GM12878 (cell line): ENCODE measurements at regions not wholly inside any gene's neighbourhood (a gene's known extent, or its start where the extent isn't known, plus 50 kb on each side); places are given as distances from the start of the nearest gene placed in this dataset.

Experiments
- ATAC-seq: fragments of 200-7000 bp; cut with Tn5 transposase; 3 replicates; pipeline ENCODE4 v1.9.1; 2020; ENCODE audit warnings: mild to moderate bottlenecking, moderate library complexity
- BruUV-seq: library from RNA; stranded (reverse); fragments of 400-500 nt; replicated peaks from 2 replicates; lab custom pipeline; 2021; lab: Mats Ljungman, UMichigan
- CTCF ChIA-PET: fragments of 300-600 bp; sonication (Branson Sonifier 250); formaldehyde crosslinking; extraction: SDS; loops from one replicate; lab custom pipeline; 2021; ENCODE audit warnings: inconsistent platforms; lab: Yijun Ruan, JAX
- POLR2A ChIA-PET: fragments of 350-600 bp; formaldehyde crosslinking; extraction: SDS; loops from one replicate; lab custom pipeline; 2021; ENCODE audit warnings: inconsistent platforms; lab: Charles Lee
- RAD21 ChIA-PET: fragments of 300-600 bp; sonication (Branson Sonifier 250); formaldehyde crosslinking; loops from one replicate; lab custom pipeline; 2023; ENCODE audit warnings: antibody characterized with exemption; ENCODE audit not compliant: unreplicated experiment; lab: Charles Lee
- SMC1A ChIA-PET: fragments of 300-600 bp; sonication (Branson Sonifier 250); formaldehyde crosslinking; loops from one replicate; lab custom pipeline; 2023; ENCODE audit not compliant: unreplicated experiment, uncharacterized antibody; lab: Charles Lee
- DNase-seq: peaks from one replicate; pipeline ENCODE4 v3.0.0-alpha.2; 2011; ENCODE audit warnings: low read depth, low spot score
- FAIRE-seq: peaks from 3 replicates; lab custom pipeline; 2011; peaks lifted over from hg19 to GRCh38; lab: Jason Lieb, UNC
- H2AFZ ChIP-seq: 2 replicates; pipeline ENCODE4 v1.6.0; 2011; ENCODE audit warnings: low read depth, low read length, control low read depth; ENCODE audit not compliant: control insufficient read depth
- H3K27ac ChIP-seq: 2 replicates; pipeline ENCODE4 v1.5.1; 2011; ENCODE audit warnings: control low read depth; ENCODE audit not compliant: control insufficient read depth, insufficient read depth
- H3K27me3 ChIP-seq, 2 experiments: replicated peaks in 1 of 2; 2 replicates each; pipeline versions ENCODE4 v1.6.0 to v1.6.1; 2011; ENCODE audit warnings: low read length in 1 of 2; ENCODE audit not compliant: control insufficient read depth in 2 of 2, insufficient read depth in 2 of 2
- H3K36me3 ChIP-seq, 2 experiments: 2 replicates each; pipeline ENCODE4 v1.5.1; 2011; ENCODE audit warnings: low read length in 1 of 2; ENCODE audit not compliant: control insufficient read depth in 2 of 2, insufficient read depth in 2 of 2
- H3K4me1 ChIP-seq: 2 replicates; pipeline ENCODE4 v1.6.1; 2011; ENCODE audit warnings: mild to moderate bottlenecking, low read length, moderate library complexity, mixed read lengths; ENCODE audit not compliant: control insufficient read depth, insufficient read depth
- H3K4me2 ChIP-seq: 2 replicates; pipeline ENCODE4 v1.6.0; 2011; ENCODE audit warnings: control low read depth; ENCODE audit not compliant: control insufficient read depth, insufficient read depth
- H3K4me3 ChIP-seq: fragments of 200-600 bp; sonication (generic); 2 replicates; pipeline ENCODE4 v1.5.1; 2016
- H3K79me2 ChIP-seq: 2 replicates; pipeline ENCODE4 v1.6.0; 2011; ENCODE audit warnings: low read length; ENCODE audit not compliant: control insufficient read depth, insufficient read depth
- H3K9ac ChIP-seq: 2 replicates; pipeline ENCODE4 v1.8.0; 2011; ENCODE audit warnings: low read length, control low read depth, mixed read lengths; ENCODE audit not compliant: control insufficient read depth, insufficient read depth
- H3K9me3 ChIP-seq: replicated peaks from 3 replicates; pipeline ENCODE4 v1.5.1; 2011; ENCODE audit warnings: mild to moderate bottlenecking, low read length; ENCODE audit not compliant: control insufficient read depth, insufficient read depth
- H4K20me1 ChIP-seq: 2 replicates; pipeline ENCODE4 v1.6.0; 2011; ENCODE audit not compliant: control insufficient read depth, insufficient read depth
- ATF7 ChIP-seq: fragments of 450-650 bp; IDR thresholded peaks from 2 replicates; pipeline ENCODE4 v1.6.1; 2016; ENCODE audit warnings: low read depth, mild to moderate bottlenecking
- CEBPB ChIP-seq, 2 experiments: fragments of 150-350 bp in 1 of 2; IDR thresholded peaks; 2 replicates each; pipeline ENCODE4 v1.6.1; 2012 to 2014; ENCODE audit warnings: low read depth in 2 of 2, low read length in 2 of 2, borderline replicate concordance in 1 of 2, inconsistent platforms in 1 of 2
- CHD1 ChIP-seq: IDR thresholded peaks from 2 replicates; pipeline ENCODE4 v1.6.1; 2012; ENCODE audit warnings: low read depth, low read length, improper control_type of control experiment
- MTA3 ChIP-seq: IDR thresholded peaks from 2 replicates; pipeline ENCODE4 v1.6.1; 2012; ENCODE audit warnings: low read length, inconsistent platforms, borderline replicate concordance
- NRF1 ChIP-seq: conservative IDR thresholded peaks from 2 replicates; pipeline ENCODE4 v1.6.1; 2011; ENCODE audit warnings: mild to moderate bottlenecking, low read depth, low read length, improper control_type of control experiment
- PAX5 ChIP-seq: IDR thresholded peaks from 2 replicates; pipeline ENCODE4 v1.6.1; 2011; ENCODE audit warnings: low read depth, low read length, borderline replicate concordance
- SREBF2 ChIP-seq: IDR thresholded peaks from 2 replicates; pipeline ENCODE4 v1.6.1; 2012; ENCODE audit warnings: mild to moderate bottlenecking, low read length
- YY1 ChIP-seq: IDR thresholded peaks from 2 replicates; pipeline ENCODE4 v1.6.1; 2011; ENCODE audit warnings: low read depth, mild to moderate bottlenecking, low read length
- ZBED1 ChIP-seq: IDR thresholded peaks from 2 replicates; pipeline ENCODE4 v1.6.1; 2016; ENCODE audit warnings: borderline replicate concordance
- WGBS: methylation state at CpG from one replicate; pipeline ENCODE4 v1.1.6; 2016; ENCODE audit warnings: low lambda C conversion rate; ENCODE audit not compliant: insufficient replicate concordance, insufficient coverage; ENCODE audit errors: missing lambda C conversion rate; 5-methylcytosine and 5-hydroxymethylcytosine counted together
- in situ Hi-C: fragments of 300-500 bp; cut with MboI; formaldehyde crosslinking; loops from 9 replicates; pipeline ENCODE4 v1.14.3; 2018; ENCODE audit warnings: mixed read lengths
- intact Hi-C: fragments of 100-400 bp; cut with micrococcal nuclease; formaldehyde crosslinking; loops from one replicate; pipeline ENCODE4 v1.14.2; 2022; ENCODE audit not compliant: unreplicated experiment
- TF ChIP-seq, protein P1 (sequence below): fragments of 450-650 bp; IDR thresholded peaks from 2 replicates; pipeline ENCODE4 v1.6.1; 2017; ENCODE audit warnings: antibody characterized with exemption, mild to moderate bottlenecking, moderate library complexity
- TF ChIP-seq, protein P2 (sequence below): fragments of 450-650 bp; formaldehyde crosslinking; IDR thresholded peaks from 2 replicates; pipeline ENCODE4 v1.4.0; 2020; ENCODE audit warnings: mild to moderate bottlenecking, moderate library complexity

DNA sequence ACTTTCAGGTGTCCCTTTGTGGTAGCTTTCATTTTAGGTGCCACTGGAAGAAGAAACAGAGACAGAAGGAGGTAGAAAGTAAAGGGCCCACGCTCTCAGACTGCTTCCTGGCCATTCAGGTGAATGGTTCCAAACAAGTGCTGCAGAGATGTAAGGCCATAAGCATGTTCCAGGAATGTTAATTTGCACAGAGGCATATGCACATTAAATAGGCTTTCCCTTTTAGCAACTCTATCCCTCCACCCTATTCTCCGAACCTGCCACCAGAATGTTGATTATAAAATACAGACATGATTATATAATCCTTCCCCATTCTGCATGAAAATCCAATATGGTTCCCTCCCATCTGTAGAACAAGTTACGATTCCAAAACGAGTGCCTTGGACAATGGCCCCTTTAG lies 297.2 kb downstream of the C6orf118 start:
- H3K9me3 ChIP-seq, result no peaks in the 10 kb centered on the region
- ChIA-PET RAD21 (no interaction called here), CTCF (no interaction called here), SMC1A (interaction anchor here (0.7 to 1.1 kb wide), 2 partner anchors 10 to 59 kb away, joined by 3 read pairs; no protein-coding TSS in a partner anchor), POLR2A (interaction anchor here (0.7 kb wide), 1 partner anchor 317 kb away, joined by 6 read pairs; no protein-coding TSS in a partner anchor)
- no peak for ATAC-seq
- H3K4me3 ChIP-seq, result no peak overlapping the region
- no peak overlapping the region for H3K4me2 ChIP-seq
- H3K79me2 ChIP-seq, result no peaks in the 10 kb centered on the region
- no peak overlapping the region for H3K9ac ChIP-seq
- no peaks in the 10 kb centered on the region for H4K20me1 ChIP-seq
- WGBS, result 0% methylated on average over 4 of the region's 4 CpGs
- intact Hi-C loops, result no loop called here
- TF ChIP-seq, protein P1, sequence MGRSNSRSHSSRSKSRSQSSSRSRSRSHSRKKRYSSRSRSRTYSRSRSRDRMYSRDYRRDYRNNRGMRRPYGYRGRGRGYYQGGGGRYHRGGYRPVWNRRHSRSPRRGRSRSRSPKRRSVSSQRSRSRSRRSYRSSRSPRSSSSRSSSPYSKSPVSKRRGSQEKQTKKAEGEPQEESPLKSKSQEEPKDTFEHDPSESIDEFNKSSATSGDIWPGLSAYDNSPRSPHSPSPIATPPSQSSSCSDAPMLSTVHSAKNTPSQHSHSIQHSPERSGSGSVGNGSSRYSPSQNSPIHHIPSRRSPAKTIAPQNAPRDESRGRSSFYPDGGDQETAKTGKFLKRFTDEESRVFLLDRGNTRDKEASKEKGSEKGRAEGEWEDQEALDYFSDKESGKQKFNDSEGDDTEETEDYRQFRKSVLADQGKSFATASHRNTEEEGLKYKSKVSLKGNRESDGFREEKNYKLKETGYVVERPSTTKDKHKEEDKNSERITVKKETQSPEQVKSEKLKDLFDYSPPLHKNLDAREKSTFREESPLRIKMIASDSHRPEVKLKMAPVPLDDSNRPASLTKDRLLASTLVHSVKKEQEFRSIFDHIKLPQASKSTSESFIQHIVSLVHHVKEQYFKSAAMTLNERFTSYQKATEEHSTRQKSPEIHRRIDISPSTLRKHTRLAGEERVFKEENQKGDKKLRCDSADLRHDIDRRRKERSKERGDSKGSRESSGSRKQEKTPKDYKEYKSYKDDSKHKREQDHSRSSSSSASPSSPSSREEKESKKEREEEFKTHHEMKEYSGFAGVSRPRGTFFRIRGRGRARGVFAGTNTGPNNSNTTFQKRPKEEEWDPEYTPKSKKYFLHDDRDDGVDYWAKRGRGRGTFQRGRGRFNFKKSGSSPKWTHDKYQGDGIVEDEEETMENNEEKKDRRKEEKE, result no peak
- no peak for TF ChIP-seq YY1
- no peak for TF ChIP-seq CEBPB (IDR thresholded peaks at IDR 0.05; ENCODE audit: borderline replicate concordance in 1 of 2, low read depth in 2 of 2, low read length in 2 of 2)
- TF ChIP-seq MTA3, result no peak
- no peak for TF ChIP-seq SREBF2
- TF ChIP-seq PAX5, result no peak
- no peak for TF ChIP-seq NRF1
- no peak for TF ChIP-seq ZBED1
- TF ChIP-seq, protein P2, sequence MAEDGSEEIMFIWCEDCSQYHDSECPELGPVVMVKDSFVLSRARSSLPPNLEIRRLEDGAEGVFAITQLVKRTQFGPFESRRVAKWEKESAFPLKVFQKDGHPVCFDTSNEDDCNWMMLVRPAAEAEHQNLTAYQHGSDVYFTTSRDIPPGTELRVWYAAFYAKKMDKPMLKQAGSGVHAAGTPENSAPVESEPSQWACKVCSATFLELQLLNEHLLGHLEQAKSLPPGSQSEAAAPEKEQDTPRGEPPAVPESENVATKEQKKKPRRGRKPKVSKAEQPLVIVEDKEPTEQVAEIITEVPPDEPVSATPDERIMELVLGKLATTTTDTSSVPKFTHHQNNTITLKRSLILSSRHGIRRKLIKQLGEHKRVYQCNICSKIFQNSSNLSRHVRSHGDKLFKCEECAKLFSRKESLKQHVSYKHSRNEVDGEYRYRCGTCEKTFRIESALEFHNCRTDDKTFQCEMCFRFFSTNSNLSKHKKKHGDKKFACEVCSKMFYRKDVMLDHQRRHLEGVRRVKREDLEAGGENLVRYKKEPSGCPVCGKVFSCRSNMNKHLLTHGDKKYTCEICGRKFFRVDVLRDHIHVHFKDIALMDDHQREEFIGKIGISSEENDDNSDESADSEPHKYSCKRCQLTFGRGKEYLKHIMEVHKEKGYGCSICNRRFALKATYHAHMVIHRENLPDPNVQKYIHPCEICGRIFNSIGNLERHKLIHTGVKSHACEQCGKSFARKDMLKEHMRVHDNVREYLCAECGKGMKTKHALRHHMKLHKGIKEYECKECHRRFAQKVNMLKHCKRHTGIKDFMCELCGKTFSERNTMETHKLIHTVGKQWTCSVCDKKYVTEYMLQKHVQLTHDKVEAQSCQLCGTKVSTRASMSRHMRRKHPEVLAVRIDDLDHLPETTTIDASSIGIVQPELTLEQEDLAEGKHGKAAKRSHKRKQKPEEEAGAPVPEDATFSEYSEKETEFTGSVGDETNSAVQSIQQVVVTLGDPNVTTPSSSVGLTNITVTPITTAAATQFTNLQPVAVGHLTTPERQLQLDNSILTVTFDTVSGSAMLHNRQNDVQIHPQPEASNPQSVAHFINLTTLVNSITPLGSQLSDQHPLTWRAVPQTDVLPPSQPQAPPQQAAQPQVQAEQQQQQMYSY (CRISPR knock-in tag), result no peak
- no peak for TF ChIP-seq CHD1
- no peak for TF ChIP-seq ATF7
- in situ Hi-C loops, result no loop called here
- no peaks in the 10 kb centered on the region for H3K36me3 ChIP-seq
- H3K27me3 ChIP-seq, result no peaks in the 10 kb centered on the region
- H2AFZ ChIP-seq, result no peak overlapping the region
- DNase-seq, result no peak
- H3K27ac ChIP-seq, result no peak overlapping the region
- no peak for FAIRE-seq
- no peaks in the 10 kb centered on the region for H3K4me1 ChIP-seq
- no TSS peak for BruUV-seq
